Gastroesophageal sphincter (tissue), 3 donors: ENCODE measurements at regions not wholly inside any gene's neighbourhood (a gene's known extent, or its start where the extent isn't known, plus 50 kb on each side); places are given as distances from the start of the nearest gene placed in this dataset.

Experiments
- EP300 ChIP-seq: sonication (generic); formaldehyde crosslinking; IDR thresholded peaks from one replicate; pipeline ENCODE4 v1.6.1; 2017; ENCODE audit warnings: antibody characterized with exemption, mild to moderate bottlenecking
- POLR2A ChIP-seq, 2 donors: fragments of 450-650 bp; IDR thresholded peaks; one replicate each; pipeline ENCODE4 v1.6.1; 2017; ENCODE audit warnings: antibody characterized with exemption in 2 of 2, mild to moderate bottlenecking in 2 of 2, moderate library complexity in 1 of 2
- POLR2AphosphoS5 ChIP-seq: sonication (generic); formaldehyde crosslinking; IDR thresholded peaks from one replicate; pipeline ENCODE4 v1.6.1; 2017; ENCODE audit warnings: antibody characterized with exemption
- TF ChIP-seq, protein P1 (sequence below), 4 experiments: fragments of 200-600 bp in 2 of 4; fragments of 450-650 bp in 2 of 4; sonication (generic) in 1 of 4; IDR thresholded peaks; one replicate each; pipeline ENCODE4 v1.5.1; 2017 to 2019; ENCODE audit warnings: antibody characterized with exemption in 4 of 4, mild to moderate bottlenecking in 2 of 4, moderate library complexity in 2 of 4

DNA sequence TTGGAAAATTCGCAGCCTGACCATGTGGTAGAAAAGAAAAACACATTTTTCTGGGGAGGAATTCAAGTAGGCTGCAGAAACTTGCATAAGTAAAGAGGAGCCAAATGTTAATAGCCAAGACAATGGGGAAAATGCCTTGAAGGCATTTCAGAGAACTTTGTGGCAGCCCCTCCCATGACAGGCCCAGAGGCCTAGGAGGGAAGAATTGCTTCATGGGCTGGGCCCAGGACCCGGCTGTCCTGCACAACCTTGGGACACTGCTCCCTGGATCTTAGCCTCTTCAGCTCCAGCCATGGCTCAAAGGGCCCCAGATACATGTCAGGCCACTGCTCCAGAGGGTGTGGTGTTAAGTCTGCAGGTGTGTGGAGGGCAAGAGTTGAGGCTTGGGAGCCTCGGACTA lies 158.6 kb downstream of the OSTF1 start:
- TF ChIP-seq EP300, result no peak
- TF ChIP-seq POLR2AphosphoS5, result no peak
- TF ChIP-seq, protein P1, sequence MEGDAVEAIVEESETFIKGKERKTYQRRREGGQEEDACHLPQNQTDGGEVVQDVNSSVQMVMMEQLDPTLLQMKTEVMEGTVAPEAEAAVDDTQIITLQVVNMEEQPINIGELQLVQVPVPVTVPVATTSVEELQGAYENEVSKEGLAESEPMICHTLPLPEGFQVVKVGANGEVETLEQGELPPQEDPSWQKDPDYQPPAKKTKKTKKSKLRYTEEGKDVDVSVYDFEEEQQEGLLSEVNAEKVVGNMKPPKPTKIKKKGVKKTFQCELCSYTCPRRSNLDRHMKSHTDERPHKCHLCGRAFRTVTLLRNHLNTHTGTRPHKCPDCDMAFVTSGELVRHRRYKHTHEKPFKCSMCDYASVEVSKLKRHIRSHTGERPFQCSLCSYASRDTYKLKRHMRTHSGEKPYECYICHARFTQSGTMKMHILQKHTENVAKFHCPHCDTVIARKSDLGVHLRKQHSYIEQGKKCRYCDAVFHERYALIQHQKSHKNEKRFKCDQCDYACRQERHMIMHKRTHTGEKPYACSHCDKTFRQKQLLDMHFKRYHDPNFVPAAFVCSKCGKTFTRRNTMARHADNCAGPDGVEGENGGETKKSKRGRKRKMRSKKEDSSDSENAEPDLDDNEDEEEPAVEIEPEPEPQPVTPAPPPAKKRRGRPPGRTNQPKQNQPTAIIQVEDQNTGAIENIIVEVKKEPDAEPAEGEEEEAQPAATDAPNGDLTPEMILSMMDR (IDR thresholded peaks at IDR 0.05), result no peak
- no peak for TF ChIP-seq POLR2A (IDR thresholded peaks at IDR 0.05)
